ENCODE measurements at regions not wholly inside any gene's neighbourhood (a gene's known extent, or its start where the extent isn't known, plus 50 kb on each side); places are given as distances from the start of the nearest gene placed in this dataset.

DNA sequence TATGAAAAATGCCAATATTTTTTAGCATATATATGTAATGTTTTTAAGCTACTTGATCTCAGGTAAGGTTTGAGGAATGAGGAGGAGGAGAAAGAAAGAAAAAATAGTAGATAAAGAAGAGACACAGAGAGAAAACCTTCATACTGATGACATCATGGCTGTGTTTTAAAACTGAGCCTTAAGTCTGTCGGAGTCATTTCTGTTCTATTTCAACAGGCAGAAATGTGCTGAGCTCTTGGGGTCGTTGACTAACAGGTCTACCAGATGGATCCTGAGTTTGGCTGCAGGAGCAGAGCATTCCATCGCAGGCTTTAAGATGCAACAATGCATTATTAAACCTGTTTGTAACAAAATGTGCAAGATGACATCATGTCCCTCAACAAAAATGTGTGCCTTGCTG lies 356.0 kb downstream of the TGFB2 start:
- TF ChIP-seq, protein P1, sequence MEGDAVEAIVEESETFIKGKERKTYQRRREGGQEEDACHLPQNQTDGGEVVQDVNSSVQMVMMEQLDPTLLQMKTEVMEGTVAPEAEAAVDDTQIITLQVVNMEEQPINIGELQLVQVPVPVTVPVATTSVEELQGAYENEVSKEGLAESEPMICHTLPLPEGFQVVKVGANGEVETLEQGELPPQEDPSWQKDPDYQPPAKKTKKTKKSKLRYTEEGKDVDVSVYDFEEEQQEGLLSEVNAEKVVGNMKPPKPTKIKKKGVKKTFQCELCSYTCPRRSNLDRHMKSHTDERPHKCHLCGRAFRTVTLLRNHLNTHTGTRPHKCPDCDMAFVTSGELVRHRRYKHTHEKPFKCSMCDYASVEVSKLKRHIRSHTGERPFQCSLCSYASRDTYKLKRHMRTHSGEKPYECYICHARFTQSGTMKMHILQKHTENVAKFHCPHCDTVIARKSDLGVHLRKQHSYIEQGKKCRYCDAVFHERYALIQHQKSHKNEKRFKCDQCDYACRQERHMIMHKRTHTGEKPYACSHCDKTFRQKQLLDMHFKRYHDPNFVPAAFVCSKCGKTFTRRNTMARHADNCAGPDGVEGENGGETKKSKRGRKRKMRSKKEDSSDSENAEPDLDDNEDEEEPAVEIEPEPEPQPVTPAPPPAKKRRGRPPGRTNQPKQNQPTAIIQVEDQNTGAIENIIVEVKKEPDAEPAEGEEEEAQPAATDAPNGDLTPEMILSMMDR (IDR thresholded peaks at IDR 0.05 in 8 of 11, conservative IDR thresholded peaks at IDR 0.05 in 3 of 11): no peak
- no peak for TF ChIP-seq POLR2A (IDR thresholded peaks at IDR 0.05)
